HEK293 (cell line): ENCODE measurements at regions not wholly inside any gene's neighbourhood (a gene's known extent, or its start where the extent isn't known, plus 50 kb on each side); places are given as distances from the start of the nearest gene placed in this dataset.

Experiments
- REST ChIP-seq: fragments of 450-650 bp; formaldehyde crosslinking; IDR thresholded peaks from 2 replicates; pipeline ENCODE4 v1.5.1; 2016; ENCODE audit warnings: missing biosample characterization, missing genetic modification characterization
- ZNF121 ChIP-seq: fragments of 450-650 bp; formaldehyde crosslinking; IDR thresholded peaks from 2 replicates; pipeline ENCODE4 v1.5.1; 2016; ENCODE audit warnings: missing biosample characterization, missing genetic modification characterization

- TF ChIP-seq REST (tag by site-specific recombination) (no peak), ZNF121 (no peak)
Measured at GRCh38 chr1:2941040-2941439, 80.2 kb upstream of the ACTRT2 start.
